NCI-H526 (cell line): ENCODE measurements at regions not wholly inside any gene's neighbourhood (a gene's known extent, or its start where the extent isn't known, plus 50 kb on each side); places are given as distances from the start of the nearest gene placed in this dataset.

Source experiments
- DNase-seq, 2 experiments: peaks; one replicate each; lab custom pipeline; 2025; lab: John Stamatoyannopoulos, UW

DNA sequence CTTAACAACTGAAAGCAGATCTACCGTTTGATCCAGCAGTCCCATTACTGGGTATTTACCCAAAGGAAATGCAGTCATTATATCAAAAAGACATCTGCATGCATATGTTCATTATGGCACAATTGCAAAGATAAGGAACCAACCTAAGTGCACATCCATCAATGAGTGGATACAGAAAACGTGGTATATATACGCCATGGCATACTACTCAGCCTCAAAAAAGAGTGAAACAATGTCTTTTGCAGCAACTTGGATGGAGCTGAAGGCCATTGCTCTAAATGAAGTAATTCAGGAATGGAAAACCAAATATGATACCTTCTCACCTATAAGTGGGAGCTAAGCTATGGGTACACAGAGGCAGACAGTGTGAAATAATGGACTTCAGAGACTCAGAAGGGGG is 169.3 kb downstream of the ZBTB18 start:
- DNase-seq = no peak

- no peak for DNase-seq
These were observed 170.9 kb downstream of the ZBTB18 start for GRCh38 chr1:244221991-244222390.

DNA sequence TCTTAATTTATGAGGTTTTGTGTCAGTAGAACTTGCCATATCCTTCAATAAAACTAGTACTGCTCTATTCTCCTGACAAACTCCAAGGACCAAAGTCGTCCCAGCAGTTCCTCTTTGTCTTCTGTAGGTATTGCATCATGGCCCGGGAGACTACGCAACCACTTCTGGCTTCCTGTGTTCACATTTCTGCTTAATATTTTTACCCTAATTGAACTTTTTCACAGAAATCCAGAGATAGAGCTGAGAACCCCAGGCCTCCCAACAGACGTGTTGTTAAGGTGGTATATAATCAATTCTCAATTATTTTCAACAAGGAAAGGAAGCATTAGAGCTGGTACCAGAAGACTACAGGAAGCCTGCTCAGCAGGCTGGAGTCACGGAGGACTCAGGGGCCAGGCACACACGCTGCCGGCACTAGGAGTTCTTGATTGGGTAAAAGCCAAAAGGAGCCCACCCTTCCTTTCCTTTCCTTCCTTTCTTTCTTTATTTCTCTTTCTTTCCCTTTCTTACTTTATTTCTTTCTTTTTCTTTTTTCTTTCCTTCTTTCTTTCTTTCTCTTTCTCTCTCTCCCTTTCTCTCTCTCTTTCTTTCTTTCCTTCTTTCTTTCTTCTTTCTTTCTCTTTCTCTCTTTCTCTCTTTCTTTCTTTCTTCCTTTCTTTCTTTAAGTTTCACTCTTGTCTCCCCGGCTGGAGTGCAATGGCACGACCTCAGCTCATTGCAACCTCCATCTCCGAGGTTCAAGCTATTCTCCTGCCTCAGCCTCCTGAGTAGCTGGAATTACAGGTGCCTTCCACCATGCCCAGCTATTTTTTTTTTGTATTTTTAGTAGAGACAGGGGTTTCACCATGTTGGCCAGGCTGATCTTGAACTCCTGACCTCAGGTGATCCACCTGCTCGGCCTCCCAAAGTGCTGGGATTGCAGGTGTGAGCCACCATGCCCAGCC is 173.7 kb downstream of the ZBTB18 start:
- no peak for DNase-seq

- no peak for DNase-seq
These were observed 175.4 kb downstream of the ZBTB18 start for GRCh38 chr1:244226435-244226834.

GRCh38 chr1:244230470-244230869 is 179.4 kb downstream of the ZBTB18 start:
- DNase-seq = no peak

DNA sequence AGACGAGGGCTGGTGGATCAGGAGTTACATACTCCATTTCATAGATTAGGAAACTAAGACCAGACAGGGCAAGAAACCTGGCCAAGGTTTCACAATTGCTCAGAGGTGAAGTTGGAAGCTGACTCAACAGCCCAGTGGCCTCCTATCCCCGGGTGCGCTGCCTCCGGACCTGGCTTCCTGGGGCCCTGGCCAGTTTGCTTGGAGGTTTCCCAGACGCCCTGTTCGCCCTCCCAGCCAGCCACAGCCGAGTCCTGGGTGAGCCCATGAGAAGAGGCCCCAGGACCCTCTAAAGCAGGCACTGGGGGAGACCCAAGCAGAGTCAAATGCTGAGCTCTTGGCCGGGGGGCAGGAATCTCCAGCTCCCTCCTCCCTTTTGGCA is 180.1 kb downstream of the ZBTB18 start:
- DNase-seq = no peak

GRCh38 chr1:244231572-244232315 is 180.7 kb downstream of the ZBTB18 start:
- DNase-seq = peak in 1 of 2 experiments; percentile 50

- no peak for DNase-seq
These were observed 183.0 kb downstream of the ZBTB18 start for GRCh38 chr1:244234009-244234643.

GRCh38 chr1:244235157-244235556 is 184.1 kb downstream of the ZBTB18 start:
- DNase-seq = no peak

DNA sequence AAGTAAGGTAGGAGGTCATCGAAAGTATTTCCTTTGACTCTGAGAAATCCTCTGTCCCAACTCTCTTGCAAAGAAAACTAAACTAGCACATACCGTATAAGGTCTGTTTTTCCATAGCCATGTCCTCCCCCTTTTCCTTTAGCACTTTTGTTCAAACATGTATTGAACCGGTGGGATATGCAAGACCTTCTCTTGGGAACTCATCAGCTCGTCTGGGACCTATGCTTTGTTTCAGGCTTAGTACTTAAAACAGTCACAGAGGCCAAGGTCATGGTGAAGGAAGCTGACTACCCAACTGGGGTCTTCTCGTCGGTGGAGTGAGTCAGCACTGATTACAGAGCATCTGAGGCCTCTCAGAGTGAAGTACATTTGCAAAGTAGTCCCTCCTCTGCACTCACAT is 185.0 kb downstream of the ZBTB18 start:
- no peak for DNase-seq

GRCh38 chr1:244236721-244237120 is 185.6 kb downstream of the ZBTB18 start:
- no peak for DNase-seq

DNA sequence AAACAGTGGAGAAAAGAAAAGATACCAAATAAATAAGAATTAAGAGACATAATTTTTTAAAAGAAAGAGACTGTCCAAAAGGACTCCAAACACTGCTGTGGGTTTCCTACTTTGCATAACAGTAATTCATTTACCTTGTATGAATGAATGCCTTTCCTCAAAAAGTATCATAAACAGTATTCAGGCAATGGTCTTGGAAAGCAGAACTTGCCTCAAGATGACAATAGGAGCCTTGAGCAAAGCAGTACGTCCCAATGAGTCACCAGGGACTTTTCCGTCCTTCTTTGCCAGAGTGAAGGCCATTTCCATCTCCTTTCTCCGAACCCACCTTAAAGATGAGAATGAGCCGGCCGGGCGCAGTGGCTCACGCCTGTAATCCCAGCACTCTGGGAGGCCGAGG is 186.4 kb downstream of the ZBTB18 start:
- DNase-seq = no peak

GRCh38 chr1:244239261-244239770 is 188.2 kb downstream of the ZBTB18 start:
- peak; percentile 50 to 55 for DNase-seq

DNA sequence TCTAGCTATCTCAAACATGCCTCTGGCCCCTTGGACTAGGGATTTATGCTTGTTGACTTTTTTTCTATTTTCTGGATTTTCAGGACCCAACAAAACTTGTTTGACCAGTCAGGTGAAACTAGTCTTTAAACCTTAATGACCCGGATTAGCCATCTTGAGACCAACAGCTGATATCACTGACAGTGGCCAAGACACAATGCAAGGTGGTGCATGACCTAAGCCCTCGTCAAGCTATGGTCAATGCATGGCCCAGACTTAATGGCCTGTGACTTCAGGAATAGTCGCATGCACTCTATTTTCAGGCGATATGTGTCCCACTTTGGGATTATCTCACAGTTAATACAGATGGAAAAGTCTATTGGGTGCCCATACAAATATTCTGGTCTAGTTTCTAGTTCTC is 190.4 kb downstream of the ZBTB18 start:
- DNase-seq = no peak

DNA sequence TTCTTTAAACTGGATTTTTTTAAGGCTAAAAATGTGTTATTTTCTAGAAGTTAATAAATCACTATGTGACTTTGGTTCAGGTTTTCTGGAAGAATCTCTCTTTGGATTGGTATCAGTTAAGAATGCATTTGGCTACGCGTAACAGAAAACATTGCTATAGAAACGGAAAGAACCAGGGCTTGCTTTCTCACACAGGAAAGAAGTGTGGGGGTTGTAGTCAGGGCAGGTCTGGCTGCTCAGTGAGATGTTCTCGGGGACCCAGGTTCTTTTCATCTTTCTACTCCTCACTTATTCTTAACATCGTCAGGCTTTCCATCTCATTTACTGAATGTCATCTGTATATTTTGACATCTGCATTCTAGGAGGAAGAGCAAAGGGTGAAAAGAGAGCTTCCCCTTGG is 191.4 kb downstream of the ZBTB18 start:
- no peak for DNase-seq

GRCh38 chr1:244246334-244246733 is 195.3 kb downstream of the ZBTB18 start:
- no peak for DNase-seq

- DNase-seq = no peak
These were observed 197.3 kb downstream of the ZBTB18 start for GRCh38 chr1:244248426-244248825.

- peak in 1 of 2 experiments; percentile 40 for DNase-seq
These were observed 199.5 kb downstream of the ADSS2 start for GRCh38 chr1:244252211-244252610.

GRCh38 chr1:244254467-244254866 is 197.2 kb downstream of the ADSS2 start:
- no peak for DNase-seq

DNA sequence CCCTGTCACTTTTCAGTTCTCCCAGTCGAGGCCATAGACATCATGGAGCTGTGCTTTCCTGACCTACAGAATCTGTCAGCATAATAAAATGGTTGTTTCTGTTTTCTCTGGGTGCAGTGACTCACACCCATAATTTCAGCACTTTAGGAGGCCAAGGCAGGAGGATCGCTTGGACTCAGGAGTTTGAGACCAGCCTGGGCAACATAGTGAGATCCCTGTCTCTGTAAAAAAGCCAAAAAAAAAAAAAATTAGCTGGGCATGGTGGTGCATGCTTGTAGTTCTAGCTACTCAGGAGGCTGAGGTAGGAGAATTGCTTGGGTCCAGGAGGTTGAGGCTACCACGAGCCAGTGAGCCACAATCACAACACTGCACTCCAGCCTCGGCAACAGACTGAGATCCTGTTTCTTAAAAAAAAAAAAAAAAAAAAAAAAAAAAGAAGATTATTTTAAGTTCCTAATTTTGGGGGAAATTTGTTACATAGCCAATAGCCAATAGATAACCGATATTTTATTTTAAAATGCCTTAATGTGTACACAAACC is 196.2 kb downstream of the ADSS2 start:
- DNase-seq = no peak

- no peak for DNase-seq
These were observed 195.5 kb downstream of the ADSS2 start for GRCh38 chr1:244256086-244256676.

- no peak for DNase-seq
These were observed 187.5 kb downstream of the ADSS2 start for GRCh38 chr1:244264163-244264562.
